GM19023 (cell line): ENCODE measurements at regions not wholly inside any gene's neighbourhood (a gene's known extent, or its start where the extent isn't known, plus 50 kb on each side); places are given as distances from the start of the nearest gene placed in this dataset.

Source experiments
- ATAC-seq: cut with Tn5 transposase; IDR thresholded peaks from one replicate; pipeline ENCODE4 v1.9.1; 2021; ENCODE audit warnings: mild to moderate bottlenecking, moderate library complexity; ENCODE audit not compliant: unreplicated experiment

- no peak for ATAC-seq
Measured at GRCh38 chr1:59076612-59077011, 220.3 kb upstream of the FGGY start.

- ATAC-seq = no peak
Measured at GRCh38 chr1:59077466-59078069, 219.3 kb upstream of the FGGY start.

- no peak for ATAC-seq
Measured at GRCh38 chr1:59078070-59078800, 218.7 kb upstream of the FGGY start.

GRCh38 chr1:59078866-59079265, 218.0 kb upstream of the FGGY start:
- no peak for ATAC-seq

GRCh38 chr1:59079434-59080140, 217.3 kb upstream of the FGGY start:
- ATAC-seq = no peak

- no peak for ATAC-seq
Measured at GRCh38 chr1:59081181-59081580, 215.7 kb upstream of the FGGY start.

GRCh38 chr1:59081795-59082194, 215.1 kb upstream of the FGGY start:
- ATAC-seq = no peak

GRCh38 chr1:59083946-59084865, 212.7 kb upstream of the FGGY start:
- no peak for ATAC-seq

- no peak for ATAC-seq
Measured at GRCh38 chr1:59085101-59085500, 211.8 kb upstream of the FGGY start.

- ATAC-seq = no peak
Measured at GRCh38 chr1:59089036-59089798, 207.7 kb upstream of the FGGY start.

GRCh38 chr1:59089922-59090457, 206.9 kb upstream of the FGGY start:
- no peak for ATAC-seq

- no peak for ATAC-seq
Measured at GRCh38 chr1:59092126-59092525, 204.8 kb upstream of the FGGY start.

- ATAC-seq = no peak
Measured at GRCh38 chr1:59094001-59094400, 202.9 kb upstream of the FGGY start.

- ATAC-seq = no peak
Measured at GRCh38 chr1:59096501-59096900, 200.4 kb upstream of the FGGY start.

GRCh38 chr1:59098655-59099054, 198.2 kb upstream of the FGGY start:
- no peak for ATAC-seq

GRCh38 chr1:59100708-59101374, 196.1 kb upstream of the FGGY start:
- no peak for ATAC-seq

- ATAC-seq = no peak
Measured at GRCh38 chr1:59101518-59101917, 195.4 kb upstream of the FGGY start.

- ATAC-seq = no peak
Measured at GRCh38 chr1:59103457-59103856, 193.4 kb upstream of the FGGY start.

- ATAC-seq = no peak
Measured at GRCh38 chr1:59104191-59104760, 192.6 kb upstream of the FGGY start.
